ENCODE measurements at regions not wholly inside any gene's neighbourhood (a gene's known extent, or its start where the extent isn't known, plus 50 kb on each side); places are given as distances from the start of the nearest gene placed in this dataset.

DNA sequence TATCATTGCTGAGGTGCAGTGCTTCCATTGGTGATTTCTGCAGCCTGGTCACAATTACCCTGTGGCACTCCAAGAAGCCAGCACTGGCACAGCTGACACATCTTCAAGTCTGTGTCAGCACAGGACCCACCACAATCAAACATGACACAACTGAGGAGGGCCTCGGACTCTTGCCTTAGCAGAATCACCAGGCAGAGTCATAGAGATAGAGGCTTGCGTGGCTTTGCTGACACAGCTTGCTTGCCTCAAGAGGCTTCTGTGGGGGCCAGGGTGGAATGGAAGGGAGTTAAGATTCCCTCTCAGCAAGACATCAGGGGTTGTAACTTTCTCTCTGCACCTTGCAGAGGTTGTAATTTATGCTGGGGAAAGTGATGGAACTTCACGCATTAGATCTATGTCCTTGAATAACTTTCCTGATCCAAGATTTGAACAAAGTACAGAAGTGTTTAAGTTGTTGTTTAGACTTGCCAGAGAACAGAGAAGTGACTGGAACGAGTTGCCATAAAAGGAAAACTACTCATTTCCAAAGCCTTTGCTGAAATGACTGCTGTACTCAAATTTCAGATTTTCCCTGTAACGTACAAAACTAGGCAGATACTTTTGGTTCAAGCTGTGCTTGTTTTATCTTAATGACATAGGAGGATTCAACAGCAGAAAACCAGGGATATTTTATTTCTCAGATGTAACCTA lies 170.7 kb downstream of the DIPK2A start:
- Histone ChIP-seq H3K14ac (ENCODE audit: low read length in 2 of 2) (no peak overlapping the region), H3K4me3 (ENCODE audit: insufficient read depth in 1 of 2, low read depth in 1 of 2, low read length in 2 of 2) (peak overlapping the region in 1 of 2 experiments; percentile 12), H3K4me1 (ENCODE audit: control insufficient read depth, insufficient read depth, low read depth, low read length) (peaks cover 3% of the 10 kb centered on the region), H3K27me3 (ENCODE audit: control insufficient read depth in 1 of 2, insufficient read depth in 1 of 2, low read length in 2 of 2) (no peaks in the 10 kb centered on the region), H4K8ac (ENCODE audit: low read length) (no peak overlapping the region), H2BK5ac (ENCODE audit: low read depth, low read length, poor library complexity, severe bottlenecking) (no peak overlapping the region), H3K9ac (ENCODE audit: low read length) (peak overlapping the region; percentile 75), H2AK5ac (ENCODE audit: low read length, severe bottlenecking) (no peak overlapping the region), H3K79me1 (replicated peaks; ENCODE audit: low read length, poor library complexity, severe bottlenecking) (no peaks in the 10 kb centered on the region), H4K91ac (ENCODE audit: low read length) (no peak overlapping the region), H2BK15ac (ENCODE audit: low read depth, poor library complexity, severe bottlenecking) (no peak overlapping the region), H2BK12ac (ENCODE audit: low read length in 2 of 2) (peak overlapping the region; percentile 17 to 69), H3K27ac (ENCODE audit: low read length, poor library complexity, severe bottlenecking) (no peak overlapping the region), H2BK120ac (ENCODE audit: low read depth, low read length) (no peak overlapping the region), H3K23ac (ENCODE audit: low read length in 2 of 2) (no peak overlapping the region), H3K18ac (ENCODE audit: low read depth in 1 of 2, low read length in 2 of 2) (peak overlapping the region in 1 of 2 experiments; percentile 64), H3K9me3 (ENCODE audit: control insufficient read depth, low read length) (no peaks in the 10 kb centered on the region), H3K4ac (ENCODE audit: low read depth in 1 of 2, low read length in 2 of 2) (no peak overlapping the region), H2AFZ (ENCODE audit: low read depth, low read length) (no peak overlapping the region), H3K36me3 (ENCODE audit: control insufficient read depth in 1 of 2, insufficient read depth in 2 of 2, low read depth in 1 of 2, low read length in 2 of 2) (no peaks in the 10 kb centered on the region), H3K4me2 (ENCODE audit: low read length, poor library complexity, severe bottlenecking) (no peak overlapping the region)
- DNase-seq: peak; percentile 61
- 66% methylated on average over 3 of the region's 5 CpGs for WGBS

DNA sequence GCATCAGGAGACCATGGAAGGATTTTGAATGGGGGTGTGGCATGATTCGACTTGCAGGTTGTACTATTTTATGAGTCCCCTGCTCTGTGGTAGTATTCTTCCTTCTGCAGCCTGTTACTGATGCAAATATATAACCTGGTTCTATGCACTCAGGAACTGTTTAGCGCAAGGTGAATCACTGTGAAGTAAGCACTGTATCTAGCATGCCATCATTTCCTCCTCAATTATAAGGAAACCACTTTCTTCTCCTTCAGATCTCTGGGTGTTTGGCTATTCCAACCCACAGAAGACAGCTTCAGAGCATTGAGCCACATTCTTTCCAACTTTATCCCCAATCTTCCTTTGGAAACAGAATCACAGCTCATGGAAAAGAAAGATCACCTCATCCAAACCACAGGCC lies 176.7 kb downstream of the DIPK2A start:
- Histone ChIP-seq H3K4me1 (ENCODE audit: control insufficient read depth, insufficient read depth, low read depth, low read length) (no peaks in the 10 kb centered on the region), H2AK5ac (ENCODE audit: low read length, severe bottlenecking) (no peak overlapping the region), H3K27ac (ENCODE audit: low read length, poor library complexity, severe bottlenecking) (no peak overlapping the region), H2BK5ac (ENCODE audit: low read depth, low read length, poor library complexity, severe bottlenecking) (no peak overlapping the region), H3K27me3 (ENCODE audit: control insufficient read depth in 1 of 2, insufficient read depth in 1 of 2, low read length in 2 of 2) (no peaks in the 10 kb centered on the region), H3K14ac (ENCODE audit: low read length in 2 of 2) (no peak overlapping the region), H3K9ac (ENCODE audit: low read length) (no peak overlapping the region), H3K36me3 (ENCODE audit: control insufficient read depth in 1 of 2, insufficient read depth in 2 of 2, low read depth in 1 of 2, low read length in 2 of 2) (no peaks in the 10 kb centered on the region), H2BK15ac (ENCODE audit: low read depth, poor library complexity, severe bottlenecking) (no peak overlapping the region), H3K4me2 (ENCODE audit: low read length, poor library complexity, severe bottlenecking) (no peak overlapping the region), H3K9me3 (ENCODE audit: control insufficient read depth, low read length) (no peaks in the 10 kb centered on the region), H2BK12ac (ENCODE audit: low read length in 2 of 2) (no peak overlapping the region), H3K4ac (ENCODE audit: low read depth in 1 of 2, low read length in 2 of 2) (no peak overlapping the region), H3K4me3 (ENCODE audit: insufficient read depth in 1 of 2, low read depth in 1 of 2, low read length in 2 of 2) (no peak overlapping the region), H3K79me1 (replicated peaks; ENCODE audit: low read length, poor library complexity, severe bottlenecking) (no peaks in the 10 kb centered on the region), H4K8ac (ENCODE audit: low read length) (no peak overlapping the region), H4K91ac (ENCODE audit: low read length) (no peak overlapping the region), H3K18ac (ENCODE audit: low read depth in 1 of 2, low read length in 2 of 2) (no peak overlapping the region), H2AFZ (ENCODE audit: low read depth, low read length) (no peak overlapping the region), H2BK120ac (ENCODE audit: low read depth, low read length) (no peak overlapping the region), H3K23ac (ENCODE audit: low read length in 2 of 2) (no peak overlapping the region)
- DNase-seq: no peak
- WGBS: 100% methylated on average over 2 of the region's 2 CpGs

DNA sequence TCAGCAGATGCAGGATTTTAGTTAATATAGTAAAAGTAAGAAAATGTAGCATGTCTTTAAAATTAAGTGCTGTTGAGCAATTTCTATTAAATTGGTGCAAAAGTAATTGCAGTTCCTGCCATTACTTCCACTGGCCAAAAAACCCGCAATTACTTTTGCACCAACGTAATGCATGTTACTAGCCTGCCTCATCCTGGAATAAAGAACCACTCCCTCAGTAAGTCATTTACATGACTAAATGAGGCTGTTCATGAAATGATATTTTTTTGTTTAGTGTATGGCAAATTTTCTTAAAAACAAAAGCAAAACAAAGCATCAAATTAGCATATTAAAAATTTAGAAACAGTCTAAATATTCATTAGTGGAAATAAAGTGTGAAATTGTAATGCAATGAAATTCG lies 180.4 kb downstream of the DIPK2A start:
- Histone ChIP-seq H3K18ac (ENCODE audit: low read depth in 1 of 2, low read length in 2 of 2) (no peak overlapping the region), H3K27me3 (ENCODE audit: control insufficient read depth in 1 of 2, insufficient read depth in 1 of 2, low read length in 2 of 2) (no peaks in the 10 kb centered on the region), H3K4me1 (ENCODE audit: control insufficient read depth, insufficient read depth, low read depth, low read length) (no peaks in the 10 kb centered on the region), H3K4ac (ENCODE audit: low read depth in 1 of 2, low read length in 2 of 2) (no peak overlapping the region), H3K9ac (ENCODE audit: low read length) (no peak overlapping the region), H3K14ac (ENCODE audit: low read length in 2 of 2) (no peak overlapping the region), H3K36me3 (ENCODE audit: control insufficient read depth in 1 of 2, insufficient read depth in 2 of 2, low read depth in 1 of 2, low read length in 2 of 2) (no peaks in the 10 kb centered on the region), H2BK5ac (ENCODE audit: low read depth, low read length, poor library complexity, severe bottlenecking) (no peak overlapping the region), H2BK15ac (ENCODE audit: low read depth, poor library complexity, severe bottlenecking) (no peak overlapping the region), H3K9me3 (ENCODE audit: control insufficient read depth, low read length) (no peaks in the 10 kb centered on the region), H3K27ac (ENCODE audit: low read length, poor library complexity, severe bottlenecking) (no peak overlapping the region), H4K91ac (ENCODE audit: low read length) (no peak overlapping the region), H4K8ac (ENCODE audit: low read length) (no peak overlapping the region), H2AFZ (ENCODE audit: low read depth, low read length) (no peak overlapping the region), H2AK5ac (ENCODE audit: low read length, severe bottlenecking) (no peak overlapping the region), H3K23ac (ENCODE audit: low read length in 2 of 2) (no peak overlapping the region), H3K4me3 (ENCODE audit: insufficient read depth in 1 of 2, low read depth in 1 of 2, low read length in 2 of 2) (no peak overlapping the region), H2BK12ac (ENCODE audit: low read length in 2 of 2) (no peak overlapping the region), H3K79me1 (replicated peaks; ENCODE audit: low read length, poor library complexity, severe bottlenecking) (no peaks in the 10 kb centered on the region), H3K4me2 (ENCODE audit: low read length, poor library complexity, severe bottlenecking) (no peak overlapping the region), H2BK120ac (ENCODE audit: low read depth, low read length) (no peak overlapping the region)
- no peak for DNase-seq
- no CpG with 5 or more reads among the region's 3 CpGs for WGBS

DNA sequence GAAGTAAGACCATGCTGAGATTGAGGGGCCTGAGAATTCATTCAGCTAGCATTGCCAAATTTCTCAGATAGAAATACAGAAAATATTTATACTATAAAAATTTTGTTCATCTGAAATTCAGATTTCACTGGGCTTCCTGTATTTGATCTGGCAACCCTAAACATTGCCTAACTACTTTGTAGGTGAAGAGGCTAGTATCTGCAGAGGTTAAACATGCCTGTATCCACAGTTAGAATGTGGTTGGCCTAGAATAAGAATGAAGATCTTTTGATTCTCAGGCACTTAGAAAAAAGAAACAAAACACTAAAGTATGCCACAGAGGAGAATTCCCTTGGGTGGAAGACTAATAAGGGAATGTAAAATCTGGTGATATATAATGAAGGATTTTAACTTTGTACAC lies 189.0 kb downstream of the DIPK2A start:
- Histone ChIP-seq H3K4me2 (ENCODE audit: low read length, poor library complexity, severe bottlenecking) (no peak overlapping the region), H3K23ac (ENCODE audit: low read length in 2 of 2) (no peak overlapping the region), H3K9me3 (ENCODE audit: control insufficient read depth, low read length) (no peaks in the 10 kb centered on the region), H3K18ac (ENCODE audit: low read depth in 1 of 2, low read length in 2 of 2) (no peak overlapping the region), H3K27me3 (ENCODE audit: control insufficient read depth in 1 of 2, insufficient read depth in 1 of 2, low read length in 2 of 2) (no peaks in the 10 kb centered on the region), H2BK120ac (ENCODE audit: low read depth, low read length) (no peak overlapping the region), H3K79me1 (replicated peaks; ENCODE audit: low read length, poor library complexity, severe bottlenecking) (no peaks in the 10 kb centered on the region), H3K14ac (ENCODE audit: low read length in 2 of 2) (no peak overlapping the region), H4K91ac (ENCODE audit: low read length) (no peak overlapping the region), H2BK15ac (ENCODE audit: low read depth, poor library complexity, severe bottlenecking) (no peak overlapping the region), H3K4me3 (ENCODE audit: insufficient read depth in 1 of 2, low read depth in 1 of 2, low read length in 2 of 2) (no peak overlapping the region), H3K27ac (ENCODE audit: low read length, poor library complexity, severe bottlenecking) (no peak overlapping the region), H3K9ac (ENCODE audit: low read length) (no peak overlapping the region), H2AK5ac (ENCODE audit: low read length, severe bottlenecking) (no peak overlapping the region), H2AFZ (ENCODE audit: low read depth, low read length) (no peak overlapping the region), H4K8ac (ENCODE audit: low read length) (no peak overlapping the region), H3K4ac (ENCODE audit: low read depth in 1 of 2, low read length in 2 of 2) (no peak overlapping the region), H3K4me1 (ENCODE audit: control insufficient read depth, insufficient read depth, low read depth, low read length) (no peaks in the 10 kb centered on the region), H3K36me3 (ENCODE audit: control insufficient read depth in 1 of 2, insufficient read depth in 2 of 2, low read depth in 1 of 2, low read length in 2 of 2) (no peaks in the 10 kb centered on the region), H2BK12ac (ENCODE audit: low read length in 2 of 2) (no peak overlapping the region), H2BK5ac (ENCODE audit: low read depth, low read length, poor library complexity, severe bottlenecking) (no peak overlapping the region)
- DNase-seq: no peak
